Astrocyte (in vitro differentiated cells and primary cell): ENCODE measurements at regions not wholly inside any gene's neighbourhood (a gene's known extent, or its start where the extent isn't known, plus 50 kb on each side); places are given as distances from the start of the nearest gene placed in this dataset.

Source experiments
- EZH2 ChIP-seq: IDR thresholded peaks from 2 replicates; pipeline ENCODE4 v1.6.1; 2012; ENCODE audit warnings: mild to moderate bottlenecking, low read length, inconsistent platforms; ENCODE audit not compliant: insufficient read depth
- TF ChIP-seq, protein P1 (sequence below): IDR thresholded peaks from 2 replicates; pipeline ENCODE4 v1.5.1; 2011; ENCODE audit warnings: low read depth, mild to moderate bottlenecking, inconsistent platforms, low read length, moderate library complexity; ENCODE audit not compliant: insufficient read depth

- TF ChIP-seq, protein P1, sequence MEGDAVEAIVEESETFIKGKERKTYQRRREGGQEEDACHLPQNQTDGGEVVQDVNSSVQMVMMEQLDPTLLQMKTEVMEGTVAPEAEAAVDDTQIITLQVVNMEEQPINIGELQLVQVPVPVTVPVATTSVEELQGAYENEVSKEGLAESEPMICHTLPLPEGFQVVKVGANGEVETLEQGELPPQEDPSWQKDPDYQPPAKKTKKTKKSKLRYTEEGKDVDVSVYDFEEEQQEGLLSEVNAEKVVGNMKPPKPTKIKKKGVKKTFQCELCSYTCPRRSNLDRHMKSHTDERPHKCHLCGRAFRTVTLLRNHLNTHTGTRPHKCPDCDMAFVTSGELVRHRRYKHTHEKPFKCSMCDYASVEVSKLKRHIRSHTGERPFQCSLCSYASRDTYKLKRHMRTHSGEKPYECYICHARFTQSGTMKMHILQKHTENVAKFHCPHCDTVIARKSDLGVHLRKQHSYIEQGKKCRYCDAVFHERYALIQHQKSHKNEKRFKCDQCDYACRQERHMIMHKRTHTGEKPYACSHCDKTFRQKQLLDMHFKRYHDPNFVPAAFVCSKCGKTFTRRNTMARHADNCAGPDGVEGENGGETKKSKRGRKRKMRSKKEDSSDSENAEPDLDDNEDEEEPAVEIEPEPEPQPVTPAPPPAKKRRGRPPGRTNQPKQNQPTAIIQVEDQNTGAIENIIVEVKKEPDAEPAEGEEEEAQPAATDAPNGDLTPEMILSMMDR, result no peak
- TF ChIP-seq EZH2, result no peak
Measured at GRCh38 chr1:115454837-115455511, 116.9 kb upstream of the NGF start.
